Stimulated activated memory B cell treated with anti-CD40 and anti-IgM and Interleukin-4, amounts not matched to agents 10 μg/mL and 1 μg/mL and 100 μg/mL, for 72 hours (primary cell): ENCODE measurements at regions not wholly inside any gene's neighbourhood (a gene's known extent, or its start where the extent isn't known, plus 50 kb on each side); places are given as distances from the start of the nearest gene placed in this dataset.
"Not testable (repeated sequence)": the region's sequence is repeated elsewhere in the genome, so short reads cannot be mapped to it uniquely, and the experiment has no call there.

Experiments
- ATAC-seq: fragments of 150-1000 bp; cut with Tn5 transposase; 2 replicates; pipeline ENCODE4 v1.10.0; 2021
- H3K27ac Mint-ChIP-seq: one replicate; pipeline ENCODE4 v1.8.0; 2022; ENCODE audit warnings: mild to moderate bottlenecking, mixed read lengths
- H3K27me3 Mint-ChIP-seq: one replicate; pipeline ENCODE4 v1.8.0; 2022; ENCODE audit warnings: mixed read lengths
- H3K36me3 Mint-ChIP-seq: one replicate; pipeline ENCODE4 v1.8.0; 2022; ENCODE audit warnings: mixed read lengths
- H3K4me1 Mint-ChIP-seq: one replicate; pipeline ENCODE4 v1.8.0; 2022; ENCODE audit warnings: mixed read lengths
- H3K4me3 Mint-ChIP-seq: one replicate; pipeline ENCODE4 v1.8.0; 2022; ENCODE audit warnings: mild to moderate bottlenecking, moderate library complexity, mixed read lengths
- H3K9me3 Mint-ChIP-seq: one replicate; pipeline ENCODE4 v1.8.0; 2022; ENCODE audit warnings: mixed read lengths

DNA sequence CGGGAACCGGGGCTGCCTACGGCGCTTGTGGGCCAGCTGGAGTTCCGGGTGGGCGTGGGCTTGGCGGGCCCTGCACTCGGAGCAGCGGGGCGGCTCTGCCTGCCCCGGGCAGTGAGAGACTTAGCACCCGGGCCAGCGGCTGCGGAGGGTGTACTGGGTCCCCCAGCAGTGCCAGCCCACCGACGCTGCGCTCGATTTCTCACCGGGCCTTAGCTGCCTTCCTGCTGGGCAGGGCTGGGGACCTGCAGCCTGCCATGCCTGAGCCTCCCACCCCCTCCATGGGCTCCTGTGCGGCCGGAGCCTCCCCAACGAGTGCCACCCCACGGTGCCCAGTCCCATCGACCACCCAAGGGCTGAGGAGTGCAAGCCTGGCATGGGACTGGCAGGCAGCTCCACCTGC is 72.8 kb upstream of the SSBP2 start:
- H3K4me3 Mint-ChIP-seq, H3K4me1 Mint-ChIP-seq, ATAC-seq, H3K27ac Mint-ChIP-seq, H3K36me3 Mint-ChIP-seq, H3K27me3 Mint-ChIP-seq, H3K9me3 Mint-ChIP-seq: not testable (repeated sequence)

DNA sequence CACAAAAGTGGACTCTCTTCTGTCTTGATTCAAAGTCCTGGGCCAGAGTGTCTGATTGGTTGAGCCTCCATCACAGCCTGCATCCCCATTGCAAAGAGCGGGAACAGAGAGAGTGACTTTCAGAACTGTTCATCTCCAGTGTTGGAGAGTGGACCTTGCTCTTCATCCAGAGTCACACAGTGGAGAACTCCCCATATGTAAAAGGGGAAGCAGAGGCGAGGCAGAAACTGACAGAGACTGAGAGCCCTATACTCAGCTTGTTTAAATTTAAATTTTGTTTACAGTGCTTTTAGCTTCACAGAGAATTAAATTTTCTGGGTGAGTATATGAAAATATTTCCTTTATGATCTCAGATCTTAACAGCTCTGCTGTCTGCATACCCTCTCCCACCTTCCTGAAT is 70.0 kb upstream of the SSBP2 start:
- Mint-ChIP-seq H3K36me3 (no peaks in the 10 kb centered on the region), H3K9me3 (no peaks in the 10 kb centered on the region), H3K27ac (no peak overlapping the region), H3K4me1 (no peaks in the 10 kb centered on the region), H3K4me3 (no peak overlapping the region), H3K27me3 (no peaks in the 10 kb centered on the region)
- peak; percentile 21 for ATAC-seq

DNA sequence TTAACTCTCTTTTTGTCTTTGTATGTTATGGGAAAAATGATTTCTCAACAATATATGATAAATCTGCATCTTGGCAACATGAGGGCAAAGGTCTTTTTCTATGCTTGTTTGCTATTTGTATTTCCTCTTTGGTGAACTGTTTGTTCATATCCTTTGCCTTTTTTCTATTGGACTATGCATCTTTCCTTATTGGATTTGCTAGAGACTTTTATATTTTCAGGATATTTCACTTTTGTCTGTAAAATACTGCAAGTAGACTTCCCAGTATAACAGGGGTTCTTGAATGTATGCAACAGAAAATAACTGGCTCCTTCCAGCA is 69.4 kb upstream of the SSBP2 start:
- Mint-ChIP-seq H3K27me3 (no peaks in the 10 kb centered on the region), H3K9me3 (no peaks in the 10 kb centered on the region), H3K4me1 (no peaks in the 10 kb centered on the region), H3K4me3 (no peak overlapping the region), H3K36me3 (no peaks in the 10 kb centered on the region), H3K27ac (no peak overlapping the region)
- no peak for ATAC-seq

DNA sequence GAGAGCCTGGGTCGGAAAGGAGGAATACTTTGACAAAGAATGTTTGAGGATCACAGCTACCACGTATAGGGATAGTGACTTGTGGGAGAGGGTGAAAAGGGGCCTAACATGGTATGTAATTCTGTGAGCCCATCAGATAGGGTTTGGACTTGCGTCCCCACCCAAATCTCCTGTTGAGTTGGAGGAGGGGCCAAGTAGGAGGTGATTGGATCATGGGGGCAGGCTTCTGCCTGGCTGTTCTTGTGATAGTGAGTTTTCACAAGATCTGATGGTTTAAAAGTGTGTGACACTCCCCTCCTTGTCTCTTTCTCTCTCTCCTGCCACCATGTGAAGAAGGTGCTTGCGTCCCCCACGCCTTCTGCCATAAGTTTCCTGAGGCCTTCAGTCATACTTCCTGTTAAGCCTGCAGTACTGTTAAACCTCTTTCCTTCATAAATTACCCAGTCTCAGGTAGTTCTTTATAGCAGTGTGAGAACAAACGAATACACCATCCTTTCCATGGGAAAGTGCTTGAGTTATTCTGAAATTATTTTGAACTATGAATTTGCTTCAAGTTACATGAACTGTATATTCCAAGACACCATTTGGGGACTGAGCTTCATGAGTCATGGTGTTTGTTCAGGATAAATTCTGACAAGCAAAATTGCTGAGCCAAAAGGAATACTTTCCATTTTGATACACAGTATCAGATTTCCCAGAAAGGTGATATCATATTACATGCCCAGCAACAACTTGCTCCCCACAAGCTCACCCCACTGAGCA is 68.8 kb upstream of the SSBP2 start:
- H3K27ac Mint-ChIP-seq, result no peak overlapping the region
- H3K9me3 Mint-ChIP-seq, result no peaks in the 10 kb centered on the region
- no peaks in the 10 kb centered on the region for H3K27me3 Mint-ChIP-seq

DNA sequence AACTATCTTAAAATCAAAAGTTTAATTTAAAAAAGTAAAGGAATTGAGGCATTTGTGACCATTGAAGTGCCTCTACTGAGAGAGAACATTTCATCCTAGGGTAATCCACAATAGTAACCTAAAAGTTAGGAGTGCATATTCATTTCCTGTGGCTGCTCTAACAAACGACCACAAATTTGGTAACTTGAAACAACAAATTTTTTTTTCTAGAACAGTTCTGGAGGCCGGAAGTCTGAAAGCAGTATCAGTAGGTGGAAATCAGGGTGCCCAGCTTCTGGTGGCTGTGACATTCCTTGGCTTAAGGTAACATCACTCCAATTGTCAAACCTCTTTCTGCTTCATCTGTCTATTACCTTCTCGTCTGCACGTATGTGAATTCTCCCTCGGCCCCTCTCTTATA is 67.1 kb upstream of the SSBP2 start:
- Mint-ChIP-seq H3K4me3 (no peak overlapping the region), H3K4me1 (no peaks in the 10 kb centered on the region), H3K27ac (no peak overlapping the region), H3K36me3 (no peaks in the 10 kb centered on the region), H3K9me3 (no peaks in the 10 kb centered on the region), H3K27me3 (no peaks in the 10 kb centered on the region)
- no peak for ATAC-seq

More for the DNA sequence above, 68.8 kb upstream of the SSBP2 start:
- no peaks in the 10 kb centered on the region for H3K4me1 Mint-ChIP-seq
- no peaks in the 10 kb centered on the region for H3K36me3 Mint-ChIP-seq
- no peak overlapping the region for H3K4me3 Mint-ChIP-seq
- no peak for ATAC-seq

DNA sequence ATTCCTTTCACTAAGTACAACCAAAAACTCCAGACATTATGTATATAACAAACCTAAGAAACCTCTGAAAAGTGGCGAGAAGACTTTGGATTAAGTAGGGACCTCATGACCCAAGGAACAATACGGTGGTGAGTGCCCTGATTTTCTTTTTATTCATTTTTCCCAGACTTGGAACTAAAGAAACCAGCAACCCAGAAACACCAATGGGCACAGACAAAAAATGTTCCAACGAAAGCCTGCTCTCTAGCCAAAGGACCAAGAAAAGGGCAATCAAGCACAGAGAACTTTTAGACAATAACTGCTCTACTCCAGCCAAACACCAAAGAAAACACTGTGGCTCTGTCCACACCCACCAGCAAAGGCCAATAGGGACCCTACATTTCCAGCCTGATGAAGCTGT is 66.2 kb upstream of the SSBP2 start:
- H3K4me1 Mint-ChIP-seq, result no peaks in the 10 kb centered on the region
- no peak overlapping the region for H3K4me3 Mint-ChIP-seq
- ATAC-seq, result no peak
- no peak overlapping the region for H3K27ac Mint-ChIP-seq
- no peaks in the 10 kb centered on the region for H3K9me3 Mint-ChIP-seq
- H3K27me3 Mint-ChIP-seq, result no peaks in the 10 kb centered on the region
- no peaks in the 10 kb centered on the region for H3K36me3 Mint-ChIP-seq

DNA sequence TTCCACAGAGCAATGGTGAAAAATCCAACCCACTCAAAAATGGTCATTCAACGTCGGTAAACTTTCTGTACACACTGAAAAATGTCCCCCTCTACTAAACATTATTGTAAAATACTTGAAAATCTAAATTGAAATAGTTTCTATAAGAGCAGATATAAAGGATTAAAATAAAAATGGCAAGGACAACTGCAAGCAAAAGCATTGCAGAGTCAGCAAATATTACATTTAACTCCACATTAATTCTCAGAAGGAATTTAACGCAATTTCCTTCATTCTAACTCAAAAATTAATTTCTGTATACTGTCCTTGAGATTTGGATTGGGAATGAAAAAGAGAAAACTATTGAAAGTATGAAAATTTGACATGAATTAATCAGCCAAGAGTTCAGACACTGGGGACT is 64.4 kb upstream of the SSBP2 start:
- Mint-ChIP-seq H3K27ac (no peak overlapping the region), H3K4me3 (no peak overlapping the region), H3K27me3 (no peaks in the 10 kb centered on the region), H3K36me3 (no peaks in the 10 kb centered on the region), H3K9me3 (no peaks in the 10 kb centered on the region), H3K4me1 (no peaks in the 10 kb centered on the region)
- ATAC-seq, result no peak

DNA sequence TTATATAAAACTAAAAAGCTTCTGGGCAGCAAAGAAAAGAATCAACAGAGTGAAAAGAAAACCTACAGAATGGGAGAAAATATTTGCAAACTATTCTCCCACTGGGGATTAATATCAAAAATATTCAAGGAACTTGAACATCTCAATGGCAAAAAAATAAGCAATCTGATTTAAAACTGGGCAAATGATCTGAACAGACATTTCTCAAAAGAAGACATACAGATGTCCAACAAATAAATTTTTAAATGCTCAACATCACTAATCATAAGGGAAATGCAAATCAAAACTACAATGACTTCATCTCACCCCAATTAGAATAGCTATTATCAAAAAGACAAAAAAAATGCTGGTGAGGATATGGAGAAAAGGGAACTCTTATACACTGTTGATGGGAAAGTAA is 57.2 kb upstream of the SSBP2 start:
- no peak overlapping the region for H3K27ac Mint-ChIP-seq

DNA sequence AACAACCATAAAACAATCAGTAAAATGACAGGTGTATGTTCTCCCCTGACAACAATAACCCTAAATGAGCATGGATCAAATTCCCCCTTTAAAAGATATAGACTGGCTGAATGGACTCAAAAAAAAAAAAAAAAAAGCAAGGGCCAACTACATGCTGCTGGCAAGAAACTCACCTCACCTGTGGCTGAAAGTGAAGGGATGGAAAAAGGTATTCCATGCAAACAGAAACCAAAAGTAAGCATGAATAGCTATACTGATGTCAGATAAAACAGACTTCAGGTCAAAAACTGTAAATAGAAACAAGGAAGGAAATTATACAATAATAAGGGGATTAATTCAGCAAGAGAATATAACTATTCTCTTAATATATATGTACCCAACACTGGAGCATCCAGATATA is 54.2 kb upstream of the SSBP2 start:
- peaks cover 12% of the 10 kb centered on the region for H3K4me1 Mint-ChIP-seq
- no peaks in the 10 kb centered on the region for H3K36me3 Mint-ChIP-seq
- no peak overlapping the region for H3K4me3 Mint-ChIP-seq
- ATAC-seq, result no peak
- H3K9me3 Mint-ChIP-seq, result peaks cover 16% of the 10 kb centered on the region
- no peak overlapping the region for H3K27ac Mint-ChIP-seq
- peaks cover 18% of the 10 kb centered on the region for H3K27me3 Mint-ChIP-seq

More for the DNA sequence above, 57.2 kb upstream of the SSBP2 start:
- peaks cover 16% of the 10 kb centered on the region for H3K9me3 Mint-ChIP-seq
- ATAC-seq, result no peak
- H3K4me3 Mint-ChIP-seq, result no peak overlapping the region
- peaks cover 4% of the 10 kb centered on the region for H3K27me3 Mint-ChIP-seq
- no peaks in the 10 kb centered on the region for H3K36me3 Mint-ChIP-seq
- peaks cover 12% of the 10 kb centered on the region for H3K4me1 Mint-ChIP-seq

DNA sequence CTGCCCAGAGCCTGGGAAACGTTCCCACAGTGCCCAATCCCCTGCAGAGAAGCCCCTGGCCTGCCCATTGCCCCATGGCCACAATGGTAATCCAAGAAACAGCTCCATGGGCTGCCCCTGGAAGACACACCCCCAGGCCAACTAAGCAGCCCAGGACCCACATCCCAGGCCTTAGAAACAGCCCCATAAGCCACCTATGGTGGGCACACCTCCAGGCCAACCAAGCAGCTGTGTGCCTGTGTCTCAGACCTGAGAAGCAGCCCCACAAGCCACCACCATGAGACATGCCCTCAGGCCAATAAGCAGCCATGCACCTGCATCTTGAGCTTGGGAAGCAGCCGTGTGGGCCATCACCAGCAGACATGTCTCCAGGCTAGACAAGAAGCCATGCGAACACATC is 52.9 kb upstream of the SSBP2 start:
- peaks cover 12% of the 10 kb centered on the region for H3K4me1 Mint-ChIP-seq
- H3K27me3 Mint-ChIP-seq, result peaks cover 27% of the 10 kb centered on the region
- peaks cover 16% of the 10 kb centered on the region for H3K9me3 Mint-ChIP-seq
- no peak overlapping the region for H3K27ac Mint-ChIP-seq
- H3K36me3 Mint-ChIP-seq, result no peaks in the 10 kb centered on the region
- no peak for ATAC-seq
- no peak overlapping the region for H3K4me3 Mint-ChIP-seq

DNA sequence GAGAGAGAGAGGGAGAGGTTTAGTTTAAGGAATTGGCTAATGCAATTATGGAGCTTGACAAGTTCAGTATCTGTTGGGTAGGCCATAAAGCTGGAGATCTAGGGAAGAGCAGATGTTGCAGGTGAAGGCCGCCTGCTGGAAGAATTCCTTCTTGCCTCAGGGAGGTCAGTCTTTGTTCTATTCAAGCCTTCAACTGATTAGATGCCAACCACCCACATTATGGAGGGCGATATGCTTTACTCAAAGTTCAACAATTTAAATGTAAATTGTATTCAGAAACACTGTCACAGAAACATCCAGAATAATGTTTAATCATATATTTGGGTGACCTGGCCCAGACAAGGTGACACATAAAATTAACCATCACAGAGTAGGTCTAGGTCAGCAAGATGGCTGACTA is 51.7 kb upstream of the SSBP2 start:
- Mint-ChIP-seq H3K27me3 (peaks cover 29% of the 10 kb centered on the region), H3K4me3 (no peak overlapping the region)

DNA sequence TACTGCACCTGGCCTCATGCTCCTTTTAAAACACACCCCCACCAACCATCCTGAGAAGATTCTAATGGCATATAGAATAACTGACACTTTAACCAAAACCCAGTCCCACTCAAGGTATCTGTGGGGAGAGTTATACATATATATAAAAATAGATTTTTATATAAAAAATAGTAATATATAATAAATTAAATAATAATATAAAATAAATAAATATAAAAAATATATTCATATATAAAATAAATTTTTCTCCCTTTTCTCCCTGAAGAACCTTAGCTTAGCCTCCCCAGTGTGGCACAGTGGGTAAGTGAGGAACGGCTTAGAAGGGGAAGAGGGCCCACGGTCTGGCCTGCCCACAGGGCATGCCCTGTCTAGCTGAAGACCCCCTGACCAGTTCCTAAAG is 51.1 kb upstream of the SSBP2 start:
- H3K4me3 Mint-ChIP-seq, result no peak overlapping the region
- peaks cover 16% of the 10 kb centered on the region for H3K4me1 Mint-ChIP-seq
- no peak for ATAC-seq
- peaks cover 29% of the 10 kb centered on the region for H3K27me3 Mint-ChIP-seq
- H3K9me3 Mint-ChIP-seq, result peaks cover 4% of the 10 kb centered on the region
- no peak overlapping the region for H3K27ac Mint-ChIP-seq
- no peaks in the 10 kb centered on the region for H3K36me3 Mint-ChIP-seq

More for the DNA sequence above, 51.7 kb upstream of the SSBP2 start:
- no peaks in the 10 kb centered on the region for H3K36me3 Mint-ChIP-seq
- H3K9me3 Mint-ChIP-seq, result peaks cover 7% of the 10 kb centered on the region
- peaks cover 16% of the 10 kb centered on the region for H3K4me1 Mint-ChIP-seq
- H3K27ac Mint-ChIP-seq, result no peak overlapping the region
- no peak for ATAC-seq

DNA sequence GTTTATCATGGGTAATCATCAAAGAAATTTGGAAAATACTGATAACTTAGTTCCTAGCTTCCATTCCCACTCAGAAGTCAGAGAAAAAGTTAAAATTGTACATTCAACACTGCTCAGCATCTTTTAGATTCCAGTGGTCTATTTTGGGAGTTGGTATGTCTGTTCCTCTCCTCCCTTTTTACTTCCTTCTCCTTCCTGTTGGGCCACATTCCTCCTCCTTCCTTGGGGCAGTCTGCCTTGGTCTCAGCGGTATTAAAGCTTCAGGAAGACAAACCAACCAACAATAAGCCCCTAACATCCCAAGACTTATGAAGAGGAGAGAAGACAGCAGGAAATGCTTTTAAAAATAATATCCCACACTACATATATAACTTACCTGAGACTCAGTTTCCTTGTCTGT is 49.9 kb upstream of the SSBP2 start:
- Mint-ChIP-seq H3K27me3 (peaks cover 29% of the 10 kb centered on the region), H3K4me3 (no peak overlapping the region), H3K36me3 (no peaks in the 10 kb centered on the region), H3K4me1 (peaks cover 16% of the 10 kb centered on the region), H3K9me3 (peaks cover under 1% of the 10 kb centered on the region), H3K27ac (no peak overlapping the region)
- no peak for ATAC-seq
